Fibroblast of lung (primary cell): ENCODE measurements at regions not wholly inside any gene's neighbourhood (a gene's known extent, or its start where the extent isn't known, plus 50 kb on each side); places are given as distances from the start of the nearest gene placed in this dataset.

Experiments used
- CTCF ChIP-seq, 2 donors: IDR thresholded peaks in 1 of 2; conservative IDR thresholded peaks in 1 of 2; 1 replicate in 1 of 2; 2 replicates in 1 of 2; pipeline ENCODE4 v1.5.1; 2011 to 2012; ENCODE audit warnings: low read length in 2 of 2, control low read depth in 1 of 2, inconsistent platforms in 1 of 2, low read depth in 1 of 2, mild to moderate bottlenecking in 1 of 2
- EZH2 ChIP-seq: IDR thresholded peaks from 2 replicates; pipeline ENCODE4 v1.5.1; 2012; ENCODE audit warnings: low read length, control low read depth, mild to moderate bottlenecking; ENCODE audit errors: missing control alignments

GRCh38 chr21:27045281-27045985 is 78.5 kb upstream of the ADAMTS5 start:
- TF ChIP-seq EZH2 (no peak), CTCF (conservative IDR thresholded peaks at IDR 0.05 in 1 of 2, IDR thresholded peaks at IDR 0.05 in 1 of 2; ENCODE audit: low read depth in 1 of 2, low read length in 2 of 2) (no peak)
